UCSD-AML1 (cell line): ENCODE measurements at regions not wholly inside any gene's neighbourhood (a gene's known extent, or its start where the extent isn't known, plus 50 kb on each side); places are given as distances from the start of the nearest gene placed in this dataset.
"Not testable (repeated sequence)": the region's sequence is repeated elsewhere in the genome, so short reads cannot be mapped to it uniquely, and the experiment has no call there.

Source experiments
- DNase-seq: peaks from one replicate; lab custom pipeline; 2025; ENCODE audit not compliant: unreplicated experiment; lab: John Stamatoyannopoulos, UW

- DNase-seq = no peak
These were observed 90.9 kb downstream of the CPZ start for GRCh38 chr4:8683462-8683861.

- no peak for DNase-seq
These were observed 90.2 kb downstream of the CPZ start for GRCh38 chr4:8682725-8683124.

GRCh38 chr4:8682296-8682695 is 89.7 kb downstream of the CPZ start:
- DNase-seq = no peak

- DNase-seq = no peak
These were observed 88.8 kb downstream of the CPZ start for GRCh38 chr4:8681391-8681790.

- no peak for DNase-seq
These were observed 86.5 kb downstream of the CPZ start for GRCh38 chr4:8679032-8679431.

GRCh38 chr4:8676676-8677075 is 84.1 kb downstream of the CPZ start:
- no peak for DNase-seq

GRCh38 chr4:8675906-8676305 is 83.3 kb downstream of the CPZ start:
- DNase-seq = no peak

- peak; percentile 52 for DNase-seq
These were observed 82.8 kb downstream of the CPZ start for GRCh38 chr4:8675383-8675782.

GRCh38 chr4:8674311-8674885 is 81.8 kb downstream of the CPZ start:
- DNase-seq = no peak

GRCh38 chr4:8673106-8673505 is 80.5 kb downstream of the CPZ start:
- not testable (repeated sequence) for DNase-seq

GRCh38 chr4:8672486-8672885 is 79.9 kb downstream of the CPZ start:
- no peak for DNase-seq

GRCh38 chr4:8671712-8672290 is 79.2 kb downstream of the CPZ start:
- DNase-seq = no peak
